ENCODE measurements at regions not wholly inside any gene's neighbourhood (a gene's known extent, or its start where the extent isn't known, plus 50 kb on each side); places are given as distances from the start of the nearest gene placed in this dataset.
"Not testable (repeated sequence)": the region's sequence is repeated elsewhere in the genome, so short reads cannot be mapped to it uniquely, and the experiment has no call there.

DNA sequence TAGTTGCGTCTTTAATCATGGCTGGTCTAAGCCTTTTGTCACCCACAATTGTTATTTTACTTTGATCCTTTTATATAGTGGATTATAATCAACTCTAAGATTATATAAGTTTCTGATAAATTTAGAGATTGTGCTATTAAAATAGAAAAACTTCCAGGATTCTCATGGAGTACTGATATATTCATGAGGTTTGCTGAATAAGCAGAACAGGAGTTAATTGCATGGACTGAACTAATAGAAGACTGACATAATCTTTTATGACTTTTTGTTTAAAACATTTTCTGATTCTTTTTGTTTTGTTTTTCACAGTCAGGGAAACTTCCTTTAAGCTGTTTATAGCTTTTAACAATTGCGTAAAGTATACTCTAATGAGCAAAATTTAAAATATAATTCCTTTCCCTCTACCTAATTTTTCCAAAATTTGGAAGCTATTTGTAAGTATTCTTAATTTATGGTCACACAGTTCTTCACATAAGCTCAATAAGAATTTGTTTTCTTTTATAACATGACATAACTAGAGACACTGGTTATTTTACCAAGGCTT lies 129.9 kb upstream of the TMEM260 start:
- TF ChIP-seq, protein P1, sequence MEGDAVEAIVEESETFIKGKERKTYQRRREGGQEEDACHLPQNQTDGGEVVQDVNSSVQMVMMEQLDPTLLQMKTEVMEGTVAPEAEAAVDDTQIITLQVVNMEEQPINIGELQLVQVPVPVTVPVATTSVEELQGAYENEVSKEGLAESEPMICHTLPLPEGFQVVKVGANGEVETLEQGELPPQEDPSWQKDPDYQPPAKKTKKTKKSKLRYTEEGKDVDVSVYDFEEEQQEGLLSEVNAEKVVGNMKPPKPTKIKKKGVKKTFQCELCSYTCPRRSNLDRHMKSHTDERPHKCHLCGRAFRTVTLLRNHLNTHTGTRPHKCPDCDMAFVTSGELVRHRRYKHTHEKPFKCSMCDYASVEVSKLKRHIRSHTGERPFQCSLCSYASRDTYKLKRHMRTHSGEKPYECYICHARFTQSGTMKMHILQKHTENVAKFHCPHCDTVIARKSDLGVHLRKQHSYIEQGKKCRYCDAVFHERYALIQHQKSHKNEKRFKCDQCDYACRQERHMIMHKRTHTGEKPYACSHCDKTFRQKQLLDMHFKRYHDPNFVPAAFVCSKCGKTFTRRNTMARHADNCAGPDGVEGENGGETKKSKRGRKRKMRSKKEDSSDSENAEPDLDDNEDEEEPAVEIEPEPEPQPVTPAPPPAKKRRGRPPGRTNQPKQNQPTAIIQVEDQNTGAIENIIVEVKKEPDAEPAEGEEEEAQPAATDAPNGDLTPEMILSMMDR (IDR thresholded peaks at IDR 0.05; ENCODE audit: insufficient read depth, low read depth, low read length), result no peak
- no peak for TF ChIP-seq EZH2 (IDR thresholded peaks at IDR 0.05; ENCODE audit: insufficient read depth, low read length)
- H3K4me1 Mint-ChIP-seq (ENCODE audit: low read depth, unreplicated experiment), result no peaks in the 10 kb centered on the region
- FAIRE-seq (no peak), DNase-seq (ENCODE audit: low read depth) (no peak)
- no peak overlapping the region for H3K27ac Mint-ChIP-seq (ENCODE audit: unreplicated experiment)
- Histone ChIP-seq H3K27ac (ENCODE audit: low read depth, low read length) (no peak overlapping the region), H3K4me2 (ENCODE audit: low read length) (no peak overlapping the region), H3K4me3 (ENCODE audit: insufficient read depth, low read depth, low read length) (no peak overlapping the region), H2AFZ (ENCODE audit: low read depth, low read length) (no peak overlapping the region), H3K4me1 (ENCODE audit: insufficient read depth, low read length) (no peaks in the 10 kb centered on the region), H3K27me3 (ENCODE audit: insufficient read depth, low read length) (no peaks in the 10 kb centered on the region), H3K9me3 (ENCODE audit: insufficient read depth, low read depth, low read length) (no peaks in the 10 kb centered on the region), H3K36me3 (ENCODE audit: insufficient read depth, low read length) (no peaks in the 10 kb centered on the region), H4K20me1 (ENCODE audit: insufficient read depth, low read length) (no peaks in the 10 kb centered on the region), H3K9ac (ENCODE audit: low read length) (no peak overlapping the region), H3K79me2 (ENCODE audit: insufficient read depth, low read length) (no peaks in the 10 kb centered on the region)
- H3K27me3 Mint-ChIP-seq (ENCODE audit: low read depth, unreplicated experiment), result no peaks in the 10 kb centered on the region
- no peak overlapping the region for H3K4me3 Mint-ChIP-seq (ENCODE audit: unreplicated experiment)
- H3K9me3 Mint-ChIP-seq (ENCODE audit: unreplicated experiment), result peaks cover 28% of the 10 kb centered on the region
- H3K36me3 Mint-ChIP-seq (ENCODE audit: low read depth, unreplicated experiment), result no peaks in the 10 kb centered on the region

DNA sequence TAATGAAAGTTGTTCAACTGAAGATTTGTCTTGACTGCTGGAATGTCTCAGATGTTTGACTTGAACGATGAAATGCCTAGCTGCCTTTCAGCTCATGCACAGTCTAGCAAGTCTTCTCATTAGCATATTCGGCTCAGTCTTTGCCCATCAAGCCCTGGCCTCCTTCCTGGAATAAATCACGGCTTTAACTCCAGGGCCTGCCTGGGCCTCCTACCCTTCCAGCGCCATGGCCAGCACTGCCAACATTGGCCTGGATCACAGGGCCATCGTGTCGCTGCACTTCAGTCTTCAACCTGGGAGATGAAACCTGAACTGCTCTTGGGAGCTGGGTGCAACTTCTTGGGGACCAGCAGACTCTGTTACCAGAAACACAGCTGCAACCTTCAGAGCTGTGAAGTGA lies 126.7 kb upstream of the TMEM260 start:
- Histone ChIP-seq H3K4me3 (ENCODE audit: insufficient read depth, low read depth, low read length) (no peak overlapping the region), H3K79me2 (ENCODE audit: insufficient read depth, low read length) (no peaks in the 10 kb centered on the region), H3K4me2 (ENCODE audit: low read length) (no peak overlapping the region), H3K9ac (ENCODE audit: low read length) (no peak overlapping the region), H4K20me1 (ENCODE audit: insufficient read depth, low read length) (no peaks in the 10 kb centered on the region), H3K36me3 (ENCODE audit: insufficient read depth, low read length) (no peaks in the 10 kb centered on the region), H3K27me3 (ENCODE audit: insufficient read depth, low read length) (no peaks in the 10 kb centered on the region), H3K4me1 (ENCODE audit: insufficient read depth, low read length) (no peaks in the 10 kb centered on the region), H3K27ac (ENCODE audit: low read depth, low read length) (no peak overlapping the region), H2AFZ (ENCODE audit: low read depth, low read length) (no peak overlapping the region), H3K9me3 (ENCODE audit: insufficient read depth, low read depth, low read length) (no peaks in the 10 kb centered on the region)
- Mint-ChIP-seq H3K4me1 (ENCODE audit: low read depth, unreplicated experiment) (no peaks in the 10 kb centered on the region), H3K27ac (ENCODE audit: unreplicated experiment) (no peak overlapping the region), H3K36me3 (ENCODE audit: low read depth, unreplicated experiment) (no peaks in the 10 kb centered on the region), H3K9me3 (ENCODE audit: unreplicated experiment) (peaks cover 24% of the 10 kb centered on the region), H3K27me3 (ENCODE audit: low read depth, unreplicated experiment) (no peaks in the 10 kb centered on the region), H3K4me3 (ENCODE audit: unreplicated experiment) (no peak overlapping the region)
- DNase-seq (ENCODE audit: low read depth) (no peak), FAIRE-seq (no peak)
- no peak for TF ChIP-seq EZH2 (IDR thresholded peaks at IDR 0.05; ENCODE audit: insufficient read depth, low read length)
- TF ChIP-seq, protein P1 (IDR thresholded peaks at IDR 0.05; ENCODE audit: insufficient read depth, low read depth, low read length), result no peak

DNA sequence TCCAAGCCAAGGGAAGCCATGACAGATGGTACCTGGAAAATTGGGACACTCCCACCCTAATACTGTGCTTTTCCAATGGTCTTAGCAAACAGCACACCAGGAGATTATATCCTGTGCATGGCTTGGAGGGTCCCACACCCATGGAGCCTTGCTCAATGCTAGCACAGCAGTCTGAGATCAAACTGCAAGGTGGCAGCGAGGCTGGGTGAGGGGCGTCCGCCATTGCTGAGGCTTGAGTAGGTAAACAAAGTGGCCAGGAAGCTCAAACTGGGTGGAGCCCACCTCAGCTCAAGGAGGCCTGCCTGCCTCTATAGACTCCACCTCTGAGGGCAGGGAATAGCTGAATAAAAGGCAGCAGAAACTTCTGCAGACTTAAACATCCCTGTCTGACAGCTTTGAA lies 124.9 kb upstream of the TMEM260 start:
- not testable (repeated sequence) for H2AFZ ChIP-seq (ENCODE audit: low read depth, low read length); H3K4me3 Mint-ChIP-seq (ENCODE audit: unreplicated experiment); H3K4me3 ChIP-seq (ENCODE audit: insufficient read depth, low read depth, low read length); H3K27ac ChIP-seq (ENCODE audit: low read depth, low read length); H3K27ac Mint-ChIP-seq (ENCODE audit: unreplicated experiment); H3K27me3 Mint-ChIP-seq (ENCODE audit: low read depth, unreplicated experiment); H3K4me1 Mint-ChIP-seq (ENCODE audit: low read depth, unreplicated experiment); H3K36me3 Mint-ChIP-seq (ENCODE audit: low read depth, unreplicated experiment); FAIRE-seq; H3K9ac ChIP-seq (ENCODE audit: low read length); DNase-seq (ENCODE audit: low read depth); H3K9me3 ChIP-seq (ENCODE audit: insufficient read depth, low read depth, low read length); H4K20me1 ChIP-seq (ENCODE audit: insufficient read depth, low read length); H3K4me1 ChIP-seq (ENCODE audit: insufficient read depth, low read length); H3K27me3 ChIP-seq (ENCODE audit: insufficient read depth, low read length); H3K36me3 ChIP-seq (ENCODE audit: insufficient read depth, low read length); H3K4me2 ChIP-seq (ENCODE audit: low read length); H3K79me2 ChIP-seq (ENCODE audit: insufficient read depth, low read length)
- peaks cover 16% of the 10 kb centered on the region for H3K9me3 Mint-ChIP-seq (ENCODE audit: unreplicated experiment)

Measured in astrocyte (in vitro differentiated cells and primary cell).